IMR-90 (cell line): ENCODE measurements at regions not wholly inside any gene's neighbourhood (a gene's known extent, or its start where the extent isn't known, plus 50 kb on each side); places are given as distances from the start of the nearest gene placed in this dataset.

Source experiments
- CTCF ChIP-seq: conservative IDR thresholded peaks from 2 replicates; pipeline ENCODE4 v1.5.1; 2012; ENCODE audit warnings: mild to moderate bottlenecking, low read depth, low read length, improper control_type of control experiment
- FOS ChIP-seq: fragments of 150-350 bp; IDR thresholded peaks from 2 replicates; pipeline ENCODE4 v1.6.1; 2016; ENCODE audit warnings: low read depth, low read length
- MAFK ChIP-seq: IDR thresholded peaks from 2 replicates; pipeline ENCODE4 v1.6.1; 2012; ENCODE audit warnings: low read depth, low read length, improper control_type of control experiment
- POLR2A ChIP-seq: IDR thresholded peaks from 2 replicates; pipeline ENCODE4 v1.6.1; 2012; ENCODE audit warnings: mild to moderate bottlenecking, low read depth, low read length

DNA sequence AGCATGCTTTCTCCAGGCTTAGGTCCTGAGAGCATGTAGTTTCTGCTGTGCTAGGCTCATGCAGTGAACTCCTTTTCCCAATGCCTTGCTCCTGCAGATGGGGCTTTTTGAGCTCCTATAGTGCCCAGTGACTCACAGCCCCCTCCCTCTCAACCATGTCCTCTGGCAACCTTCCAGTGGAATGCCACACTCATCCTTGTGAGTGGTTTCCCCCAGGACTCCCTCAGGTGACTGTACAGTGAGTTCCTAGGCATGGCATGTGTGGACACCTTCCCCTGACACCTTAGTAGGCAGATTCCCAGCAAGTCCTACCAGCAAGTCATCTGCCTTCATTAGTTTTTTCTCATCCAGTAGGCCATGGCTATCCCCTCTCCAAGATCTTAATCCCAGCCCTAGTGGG lies 72.4 kb upstream of the CXCL14 start:
- no peak for TF ChIP-seq CTCF
- TF ChIP-seq POLR2A = no peak
- TF ChIP-seq FOS = no peak
- no peak for TF ChIP-seq MAFK
